ENCODE measurements at regions not wholly inside any gene's neighbourhood (a gene's known extent, or its start where the extent isn't known, plus 50 kb on each side); places are given as distances from the start of the nearest gene placed in this dataset.
A peak's percentile ranks its signal among the peaks of the same experiment; 100 is the strongest.

DNA sequence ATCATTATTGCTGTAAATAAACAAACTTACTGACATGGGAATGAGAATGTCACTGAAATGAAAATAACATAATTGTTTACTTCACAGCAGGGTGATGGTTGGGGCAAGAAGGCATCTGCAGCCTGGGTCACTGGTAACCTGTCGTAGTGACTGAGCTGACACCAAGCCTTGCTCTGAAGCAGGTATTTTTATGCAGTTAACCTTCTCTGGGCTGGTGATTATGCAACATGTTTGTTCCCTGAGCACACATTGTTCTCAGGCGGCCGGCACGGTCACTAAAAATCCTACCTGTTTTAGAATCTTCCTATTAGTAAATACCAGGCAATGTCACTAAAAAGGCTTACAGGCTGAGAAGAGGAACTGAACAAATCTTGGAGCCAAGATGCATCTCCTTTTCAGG is 157.7 kb upstream of the NR3C1 start:
- no peak overlapping the region for H3K4me2 ChIP-seq (ENCODE audit: low read length)
- TF ChIP-seq, protein P1, sequence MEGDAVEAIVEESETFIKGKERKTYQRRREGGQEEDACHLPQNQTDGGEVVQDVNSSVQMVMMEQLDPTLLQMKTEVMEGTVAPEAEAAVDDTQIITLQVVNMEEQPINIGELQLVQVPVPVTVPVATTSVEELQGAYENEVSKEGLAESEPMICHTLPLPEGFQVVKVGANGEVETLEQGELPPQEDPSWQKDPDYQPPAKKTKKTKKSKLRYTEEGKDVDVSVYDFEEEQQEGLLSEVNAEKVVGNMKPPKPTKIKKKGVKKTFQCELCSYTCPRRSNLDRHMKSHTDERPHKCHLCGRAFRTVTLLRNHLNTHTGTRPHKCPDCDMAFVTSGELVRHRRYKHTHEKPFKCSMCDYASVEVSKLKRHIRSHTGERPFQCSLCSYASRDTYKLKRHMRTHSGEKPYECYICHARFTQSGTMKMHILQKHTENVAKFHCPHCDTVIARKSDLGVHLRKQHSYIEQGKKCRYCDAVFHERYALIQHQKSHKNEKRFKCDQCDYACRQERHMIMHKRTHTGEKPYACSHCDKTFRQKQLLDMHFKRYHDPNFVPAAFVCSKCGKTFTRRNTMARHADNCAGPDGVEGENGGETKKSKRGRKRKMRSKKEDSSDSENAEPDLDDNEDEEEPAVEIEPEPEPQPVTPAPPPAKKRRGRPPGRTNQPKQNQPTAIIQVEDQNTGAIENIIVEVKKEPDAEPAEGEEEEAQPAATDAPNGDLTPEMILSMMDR (IDR thresholded peaks at IDR 0.05; ENCODE audit: low read depth, low read length): no peak
- no peak for TF ChIP-seq EZH2phosphoT487 (IDR thresholded peaks at IDR 0.05; ENCODE audit: low read depth)
- peaks cover 35% of the 10 kb centered on the region for H3K4me1 ChIP-seq (ENCODE audit: low read length)
- no peaks in the 10 kb centered on the region for H3K9me3 ChIP-seq (ENCODE audit: insufficient read depth, low read length)
- no peak overlapping the region for H3K27ac ChIP-seq (ENCODE audit: low read length)
- no peak overlapping the region for H3K9ac ChIP-seq (ENCODE audit: low read length)
- no peak overlapping the region for H2AFZ ChIP-seq (ENCODE audit: low read depth, low read length)
- no peaks in the 10 kb centered on the region for H4K20me1 ChIP-seq (ENCODE audit: insufficient read depth, low read length)
- no peaks in the 10 kb centered on the region for H3K79me2 ChIP-seq (ENCODE audit: low read length)
- no peaks in the 10 kb centered on the region for H3K36me3 ChIP-seq (replicated peaks; ENCODE audit: low read depth, low read length)
- no peak overlapping the region for H3K4me3 ChIP-seq (ENCODE audit: low read length)
- H3K27me3 ChIP-seq (ENCODE audit: low read depth, low read length): no peaks in the 10 kb centered on the region

DNA sequence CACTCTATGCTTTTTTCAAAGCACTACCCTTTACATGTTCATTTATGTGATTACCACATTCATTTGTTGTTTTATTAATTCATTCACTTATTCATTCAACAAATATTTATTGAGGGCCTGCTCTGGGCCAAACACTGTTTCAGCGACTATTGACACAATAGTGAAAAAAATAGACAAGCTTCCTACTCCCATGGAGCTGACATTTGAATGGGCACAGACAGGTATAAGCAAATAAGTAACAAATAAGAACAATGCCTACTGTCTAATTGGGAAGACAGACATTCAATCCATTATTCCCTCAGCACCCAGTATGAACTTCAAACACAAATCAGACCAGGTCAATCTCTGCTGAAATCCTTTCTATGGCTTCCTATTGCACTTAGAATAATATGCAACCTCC is 156.9 kb upstream of the NR3C1 start:
- Histone ChIP-seq H3K36me3 (replicated peaks; ENCODE audit: low read depth, low read length) (no peaks in the 10 kb centered on the region), H2AFZ (ENCODE audit: low read depth, low read length) (no peak overlapping the region), H3K9ac (ENCODE audit: low read length) (no peak overlapping the region), H3K27ac (ENCODE audit: low read length) (no peak overlapping the region), H3K4me2 (ENCODE audit: low read length) (no peak overlapping the region), H3K4me1 (ENCODE audit: low read length) (peaks cover 35% of the 10 kb centered on the region), H3K4me3 (ENCODE audit: low read length) (no peak overlapping the region), H3K27me3 (ENCODE audit: low read depth, low read length) (no peaks in the 10 kb centered on the region), H4K20me1 (ENCODE audit: insufficient read depth, low read length) (no peaks in the 10 kb centered on the region), H3K79me2 (ENCODE audit: low read length) (no peaks in the 10 kb centered on the region), H3K9me3 (ENCODE audit: insufficient read depth, low read length) (no peaks in the 10 kb centered on the region)
- no peak for TF ChIP-seq EZH2phosphoT487 (IDR thresholded peaks at IDR 0.05; ENCODE audit: low read depth)
- TF ChIP-seq, protein P1 (IDR thresholded peaks at IDR 0.05; ENCODE audit: low read depth, low read length): no peak

DNA sequence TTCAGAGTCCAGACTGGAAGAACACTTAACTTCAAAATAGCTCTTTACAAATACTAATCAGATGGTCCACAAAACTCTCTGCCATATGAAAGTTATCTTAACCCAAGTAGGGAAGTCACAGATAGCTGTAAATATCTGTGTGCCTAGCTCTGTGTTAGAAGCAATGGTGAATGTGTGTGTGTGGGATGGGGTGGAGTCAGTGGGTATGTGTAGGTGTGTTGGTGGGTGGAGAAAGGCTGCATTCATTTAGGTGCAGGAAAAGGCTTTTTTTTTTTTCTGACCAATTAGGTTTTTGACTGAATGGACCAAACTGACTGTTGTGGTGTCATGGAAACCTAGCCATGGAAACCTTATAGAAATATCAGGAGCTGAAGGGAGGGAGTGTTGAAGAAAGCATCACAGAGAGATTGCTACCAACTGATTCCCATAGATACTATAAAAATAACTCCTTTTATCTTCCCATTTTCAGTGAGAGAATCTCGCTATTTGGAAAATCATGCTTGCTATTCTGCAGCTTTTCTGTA is 156.2 kb upstream of the NR3C1 start:
- H3K4me1 ChIP-seq (ENCODE audit: low read length): peaks cover 30% of the 10 kb centered on the region
- no peaks in the 10 kb centered on the region for H3K27me3 ChIP-seq (ENCODE audit: low read depth, low read length)
- H3K4me2 ChIP-seq (ENCODE audit: low read length): no peak overlapping the region
- H3K4me3 ChIP-seq (ENCODE audit: low read length): no peak overlapping the region
- no peak overlapping the region for H2AFZ ChIP-seq (ENCODE audit: low read depth, low read length)
- H4K20me1 ChIP-seq (ENCODE audit: insufficient read depth, low read length): no peaks in the 10 kb centered on the region
- H3K27ac ChIP-seq (ENCODE audit: low read length): no peak overlapping the region
- H3K9me3 ChIP-seq (ENCODE audit: insufficient read depth, low read length): no peaks in the 10 kb centered on the region
- no peak overlapping the region for H3K9ac ChIP-seq (ENCODE audit: low read length)
- no peaks in the 10 kb centered on the region for H3K36me3 ChIP-seq (replicated peaks; ENCODE audit: low read depth, low read length)
- H3K79me2 ChIP-seq (ENCODE audit: low read length): no peaks in the 10 kb centered on the region
- no peak for TF ChIP-seq EZH2phosphoT487 (IDR thresholded peaks at IDR 0.05; ENCODE audit: low read depth)
- TF ChIP-seq, protein P1 (IDR thresholded peaks at IDR 0.05; ENCODE audit: low read depth, low read length): no peak

DNA sequence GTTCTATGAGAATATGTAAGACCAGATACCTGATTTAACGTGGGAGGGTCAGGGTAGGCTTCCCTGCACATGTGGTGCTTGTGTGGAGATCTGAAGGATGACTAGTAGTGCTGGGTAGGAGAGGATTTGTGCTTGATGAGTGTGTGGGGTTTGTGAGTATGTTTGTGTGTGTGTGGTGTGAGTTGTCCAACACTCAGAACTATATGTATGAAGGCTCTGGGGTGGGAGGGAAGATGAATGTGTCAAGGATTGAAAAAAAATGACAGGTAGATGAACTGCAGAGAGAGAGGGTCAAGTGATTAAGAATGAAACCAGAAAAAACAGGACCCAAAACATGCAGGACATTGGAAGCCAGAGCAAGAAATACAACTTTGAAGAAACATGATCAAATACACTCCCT is 154.6 kb upstream of the NR3C1 start:
- H3K27ac ChIP-seq (ENCODE audit: low read length): no peak overlapping the region
- H3K4me1 ChIP-seq (ENCODE audit: low read length): peaks cover 30% of the 10 kb centered on the region

More for the DNA sequence above, 154.6 kb upstream of the NR3C1 start:
- Histone ChIP-seq H3K36me3 (replicated peaks; ENCODE audit: low read depth, low read length) (no peaks in the 10 kb centered on the region), H3K27me3 (ENCODE audit: low read depth, low read length) (no peaks in the 10 kb centered on the region), H3K4me2 (ENCODE audit: low read length) (peak overlapping the region; percentile 72), H3K9ac (ENCODE audit: low read length) (no peak overlapping the region), H3K9me3 (ENCODE audit: insufficient read depth, low read length) (no peaks in the 10 kb centered on the region), H3K4me3 (ENCODE audit: low read length) (no peak overlapping the region), H4K20me1 (ENCODE audit: insufficient read depth, low read length) (no peaks in the 10 kb centered on the region), H2AFZ (ENCODE audit: low read depth, low read length) (no peak overlapping the region), H3K79me2 (ENCODE audit: low read length) (no peaks in the 10 kb centered on the region)
- TF ChIP-seq, protein P1 (IDR thresholded peaks at IDR 0.05; ENCODE audit: low read depth, low read length): no peak
- no peak for TF ChIP-seq EZH2phosphoT487 (IDR thresholded peaks at IDR 0.05; ENCODE audit: low read depth)
